ENCODE measurements at regions not wholly inside any gene's neighbourhood (a gene's known extent, or its start where the extent isn't known, plus 50 kb on each side); places are given as distances from the start of the nearest gene placed in this dataset.
"Not testable (repeated sequence)": the region's sequence is repeated elsewhere in the genome, so short reads cannot be mapped to it uniquely, and the experiment has no call there.

DNA sequence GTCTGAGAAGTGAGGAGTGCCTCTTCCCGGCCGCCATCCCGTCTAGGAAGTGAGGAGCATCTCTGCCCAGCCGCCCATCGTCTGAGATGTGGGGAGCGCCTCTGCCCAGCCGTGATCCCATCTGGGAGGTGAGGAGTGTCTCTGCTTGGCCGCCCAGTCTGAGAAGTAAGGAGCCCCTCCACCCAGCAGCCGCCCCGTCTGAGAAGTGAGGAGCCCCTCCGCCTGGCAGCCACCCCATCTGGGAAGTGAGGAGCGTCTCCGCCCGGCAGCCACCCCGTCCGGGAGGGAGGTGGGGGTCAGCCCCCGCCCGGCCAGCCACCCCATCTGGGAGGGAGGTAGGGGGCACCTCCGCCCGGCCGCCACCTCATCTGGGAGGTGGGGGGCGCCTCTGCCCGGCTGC, 940.2 kb downstream of the PRIM2 start:
- TF ChIP-seq, protein P1, sequence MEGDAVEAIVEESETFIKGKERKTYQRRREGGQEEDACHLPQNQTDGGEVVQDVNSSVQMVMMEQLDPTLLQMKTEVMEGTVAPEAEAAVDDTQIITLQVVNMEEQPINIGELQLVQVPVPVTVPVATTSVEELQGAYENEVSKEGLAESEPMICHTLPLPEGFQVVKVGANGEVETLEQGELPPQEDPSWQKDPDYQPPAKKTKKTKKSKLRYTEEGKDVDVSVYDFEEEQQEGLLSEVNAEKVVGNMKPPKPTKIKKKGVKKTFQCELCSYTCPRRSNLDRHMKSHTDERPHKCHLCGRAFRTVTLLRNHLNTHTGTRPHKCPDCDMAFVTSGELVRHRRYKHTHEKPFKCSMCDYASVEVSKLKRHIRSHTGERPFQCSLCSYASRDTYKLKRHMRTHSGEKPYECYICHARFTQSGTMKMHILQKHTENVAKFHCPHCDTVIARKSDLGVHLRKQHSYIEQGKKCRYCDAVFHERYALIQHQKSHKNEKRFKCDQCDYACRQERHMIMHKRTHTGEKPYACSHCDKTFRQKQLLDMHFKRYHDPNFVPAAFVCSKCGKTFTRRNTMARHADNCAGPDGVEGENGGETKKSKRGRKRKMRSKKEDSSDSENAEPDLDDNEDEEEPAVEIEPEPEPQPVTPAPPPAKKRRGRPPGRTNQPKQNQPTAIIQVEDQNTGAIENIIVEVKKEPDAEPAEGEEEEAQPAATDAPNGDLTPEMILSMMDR (IDR thresholded peaks at IDR 0.05) = not testable (repeated sequence)
- not testable (repeated sequence) for TF ChIP-seq POLR2AphosphoS5 (IDR thresholded peaks at IDR 0.05)
